Suprapubic skin (tissue), 4 donors: ENCODE measurements at regions not wholly inside any gene's neighbourhood (a gene's known extent, or its start where the extent isn't known, plus 50 kb on each side); places are given as distances from the start of the nearest gene placed in this dataset.

Experiments used
- POLR2A ChIP-seq, 2 donors: fragments of 450-650 bp; IDR thresholded peaks; one replicate each; pipeline ENCODE4 v1.6.1; 2017; ENCODE audit warnings: antibody characterized with exemption in 2 of 2, mild to moderate bottlenecking in 2 of 2, moderate library complexity in 2 of 2
- POLR2AphosphoS5 ChIP-seq, 3 donors: sonication (generic); formaldehyde crosslinking; IDR thresholded peaks; one replicate each; pipeline ENCODE4 v1.6.1; 2017; ENCODE audit warnings: antibody characterized with exemption in 3 of 3
- TF ChIP-seq, protein P1 (sequence below), 2 donors: fragments of 200-600 bp in 1 of 2; fragments of 450-650 bp in 1 of 2; sonication (generic) in 1 of 2; IDR thresholded peaks; one replicate each; pipeline ENCODE4 v1.5.1; 2016 to 2019; ENCODE audit warnings: antibody characterized with exemption in 2 of 2, mild to moderate bottlenecking in 1 of 2, moderate library complexity in 1 of 2

DNA sequence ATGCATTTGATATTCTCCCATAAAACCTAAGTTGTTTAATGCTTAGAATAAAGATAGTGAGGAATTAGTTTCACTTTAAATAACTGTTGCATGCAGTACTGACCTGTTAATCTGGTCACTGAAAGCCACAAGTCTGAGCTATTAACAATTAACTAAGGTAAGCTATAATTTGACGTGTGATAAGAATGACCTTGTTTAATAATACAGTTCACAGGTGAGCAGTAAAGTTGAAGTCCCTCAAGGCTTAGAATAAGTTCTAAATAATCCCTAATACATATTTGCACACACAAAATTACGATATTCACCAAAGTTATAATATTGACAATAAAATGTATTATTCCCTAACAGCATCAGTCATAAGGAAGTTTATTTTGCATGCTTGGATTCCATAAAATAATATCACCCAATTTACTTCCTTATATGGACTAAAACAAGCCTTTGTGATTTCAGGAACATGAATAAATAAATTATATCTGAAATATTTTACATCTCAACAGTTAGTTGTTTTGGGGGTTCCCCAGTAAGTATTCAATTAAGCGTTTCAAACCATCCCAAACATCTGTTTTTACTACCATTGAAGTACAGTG is 70.6 kb upstream of the CHRM3 start:
- TF ChIP-seq POLR2AphosphoS5 (IDR thresholded peaks at IDR 0.05) (no peak), POLR2A (IDR thresholded peaks at IDR 0.05) (no peak)
- TF ChIP-seq, protein P1, sequence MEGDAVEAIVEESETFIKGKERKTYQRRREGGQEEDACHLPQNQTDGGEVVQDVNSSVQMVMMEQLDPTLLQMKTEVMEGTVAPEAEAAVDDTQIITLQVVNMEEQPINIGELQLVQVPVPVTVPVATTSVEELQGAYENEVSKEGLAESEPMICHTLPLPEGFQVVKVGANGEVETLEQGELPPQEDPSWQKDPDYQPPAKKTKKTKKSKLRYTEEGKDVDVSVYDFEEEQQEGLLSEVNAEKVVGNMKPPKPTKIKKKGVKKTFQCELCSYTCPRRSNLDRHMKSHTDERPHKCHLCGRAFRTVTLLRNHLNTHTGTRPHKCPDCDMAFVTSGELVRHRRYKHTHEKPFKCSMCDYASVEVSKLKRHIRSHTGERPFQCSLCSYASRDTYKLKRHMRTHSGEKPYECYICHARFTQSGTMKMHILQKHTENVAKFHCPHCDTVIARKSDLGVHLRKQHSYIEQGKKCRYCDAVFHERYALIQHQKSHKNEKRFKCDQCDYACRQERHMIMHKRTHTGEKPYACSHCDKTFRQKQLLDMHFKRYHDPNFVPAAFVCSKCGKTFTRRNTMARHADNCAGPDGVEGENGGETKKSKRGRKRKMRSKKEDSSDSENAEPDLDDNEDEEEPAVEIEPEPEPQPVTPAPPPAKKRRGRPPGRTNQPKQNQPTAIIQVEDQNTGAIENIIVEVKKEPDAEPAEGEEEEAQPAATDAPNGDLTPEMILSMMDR (IDR thresholded peaks at IDR 0.05): no peak
